Pancreas (tissue), 10 donors: ENCODE measurements at regions not wholly inside any gene's neighbourhood (a gene's known extent, or its start where the extent isn't known, plus 50 kb on each side); places are given as distances from the start of the nearest gene placed in this dataset.

ENCODE experiments used
- ATAC-seq, 4 donors: fragments of 200-7000 bp; cut with Tn5 transposase; one replicate each; pipeline versions ENCODE4 v1.8.0 to v1.9.1; 2020; ENCODE audit warnings: mild to moderate bottlenecking in 4 of 4, moderate library complexity in 4 of 4
- DNase-seq, 6 donors: peaks; one replicate each; pipeline ENCODE4 v3.0.0-alpha.2; 2020
- FAIRE-seq: peaks from 2 replicates; lab custom pipeline; 2012; peaks lifted over from hg19 to GRCh38; lab: Jason Lieb, UNC
- H3K27ac ChIP-seq, 4 donors: fragments of 200-600 bp; sonication (generic); 1 replicate in 3 of 4; 2 replicates in 1 of 4; pipeline versions ENCODE4 v1.5.0 to v1.8.0; 2020
- H3K27me3 ChIP-seq, 4 donors: fragments of 200-600 bp; one replicate each; pipeline ENCODE4 v1.8.0; 2021
- H3K36me3 ChIP-seq, 3 donors: fragments of 200-600 bp; sonication (generic) in 1 of 3; one replicate each; pipeline versions ENCODE4 v1.5.0 to v1.8.0; 2020 to 2021
- H3K4me1 ChIP-seq, 3 donors: fragments of 200-600 bp; one replicate each; pipeline ENCODE4 v1.8.0; 2021
- H3K4me3 ChIP-seq, 4 donors: fragments of 200-600 bp; sonication (generic) in 2 of 4; one replicate each; pipeline versions ENCODE4 v1.5.0 to v1.8.0; 2020 to 2021
- H3K9me3 ChIP-seq, 4 donors: fragments of 200-600 bp; one replicate each; pipeline ENCODE4 v1.8.0; 2021
- CTCF ChIP-seq, 4 donors: fragments of 200-600 bp; sonication (generic) in 3 of 4; IDR thresholded peaks; one replicate each; pipeline versions ENCODE4 v1.5.0 to v1.8.0; 2021; ENCODE audit warnings: antibody characterized with exemption in 4 of 4
- WGBS, 2 donors: extraction: QIAGEN DNeasy Blood & Tissue Kit; methylation state at CpG; one replicate each; pipeline ENCODE4 v1.1.7; 2013; 5-methylcytosine and 5-hydroxymethylcytosine counted together
- intact Hi-C, 3 donors: fragments of 100-400 bp; cut with DNase I; formaldehyde crosslinking; loops; one replicate each; pipeline versions ENCODE4 v1.11.1 to v1.14.2; 2022
- donor health status: healthy with polysubstance abuse.
- donor health status: DM: no; HTN: no; CAD: no; lungs with moderate emphysema.
- donor health status: DM: no; HTN: no; CAD: no.
- donor health status: control.
- donor health status: control.
- donor health status: Bipolar disorder and iron deficiency.
- donor health status: DM: yes; HTN: yes; CAD: no.
- donor health status: DM: no; HTN: no; CAD: no.
- donor health status: DM: no; HTN: no; CAD: no.
- donor health status: DM: yes; HTN: yes; CAD: no.

GRCh38 chr14:98458702-98459101 lies 813.3 kb downstream of the BCL11B start:
- no peak for ATAC-seq

DNA sequence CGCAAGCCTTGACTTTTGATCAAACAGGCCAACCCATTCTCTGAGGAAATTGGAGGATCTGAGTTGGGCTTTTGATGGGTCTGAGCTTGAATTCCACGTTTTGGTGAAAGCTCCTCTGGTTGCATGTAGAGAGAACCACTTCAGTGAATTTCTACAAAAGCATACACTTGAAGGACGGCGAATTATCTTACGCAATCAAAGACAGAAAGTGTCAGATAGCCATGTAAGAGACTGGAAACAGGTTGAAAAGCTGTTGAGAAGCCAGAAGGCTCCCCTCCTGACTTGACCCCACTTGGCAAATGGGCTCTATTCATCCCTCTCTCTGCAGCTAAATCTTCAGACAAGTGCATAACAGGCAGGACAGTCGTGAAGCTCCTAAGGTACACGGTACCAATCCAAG lies 809.1 kb downstream of the BCL11B start:
- 65 to 71% methylated on average over 7 of the region's 7 CpGs for WGBS, 2 donors

More at GRCh38 chr14:98458702-98459101, 813.3 kb downstream of the BCL11B start:
- no peak for DNase-seq
- intact Hi-C loops: no loop called here
- Histone ChIP-seq H3K4me1 (no peaks in the 10 kb centered on the region), H3K9me3 (no peaks in the 10 kb centered on the region), H3K36me3 (no peaks in the 10 kb centered on the region), H3K27me3 (no peaks in the 10 kb centered on the region), H3K27ac (no peak overlapping the region), H3K4me3 (no peak overlapping the region)
- TF ChIP-seq CTCF (IDR thresholded peaks at IDR 0.05): no peak
- no peak for FAIRE-seq

GRCh38 chr14:98466807-98467206 lies 805.2 kb downstream of the BCL11B start:
- Histone ChIP-seq H3K4me3 (no peak overlapping the region), H3K36me3 (no peaks in the 10 kb centered on the region), H3K4me1 (no peaks in the 10 kb centered on the region), H3K27ac (no peak overlapping the region), H3K9me3 (no peaks in the 10 kb centered on the region), H3K27me3 (no peaks in the 10 kb centered on the region)
- WGBS, 2 donors: 74 to 83% methylated on average over 7 of the region's 7 CpGs
- no peak for TF ChIP-seq CTCF (IDR thresholded peaks at IDR 0.05)
- ATAC-seq (no peak), DNase-seq (no peak), FAIRE-seq (no peak)
- intact Hi-C loops: no loop called here

More for the DNA sequence above, 809.1 kb downstream of the BCL11B start:
- intact Hi-C loops: no loop called here
- no peaks in the 10 kb centered on the region for H3K9me3 ChIP-seq
- no peak overlapping the region for H3K4me3 ChIP-seq
- ATAC-seq (no peak), FAIRE-seq (no peak), DNase-seq (no peak)
- no peaks in the 10 kb centered on the region for H3K36me3 ChIP-seq
- no peaks in the 10 kb centered on the region for H3K4me1 ChIP-seq
- no peak for TF ChIP-seq CTCF (IDR thresholded peaks at IDR 0.05)
- no peaks in the 10 kb centered on the region for H3K27me3 ChIP-seq
- no peak overlapping the region for H3K27ac ChIP-seq

- Histone ChIP-seq H3K27ac (no peak overlapping the region), H3K9me3 (no peaks in the 10 kb centered on the region), H3K36me3 (no peaks in the 10 kb centered on the region), H3K4me3 (no peak overlapping the region), H3K4me1 (peaks cover 0 to 3% (median 0%) of the 10 kb centered on the region in 3 donors), H3K27me3 (no peaks in the 10 kb centered on the region)
- DNase-seq (peak in 2 of 6 donors; percentile 10 to 19), FAIRE-seq (no peak), ATAC-seq (peak in 3 of 4 donors; percentile 21 to 67 (median 40))
- intact Hi-C loops: no loop called here
- no peak for TF ChIP-seq CTCF (IDR thresholded peaks at IDR 0.05)
- WGBS, 2 donors: 27 to 33% methylated on average over 4 of the region's 4 CpGs
Observed at GRCh38 chr14:98470663-98471062, 801.3 kb downstream of the BCL11B start.

DNA sequence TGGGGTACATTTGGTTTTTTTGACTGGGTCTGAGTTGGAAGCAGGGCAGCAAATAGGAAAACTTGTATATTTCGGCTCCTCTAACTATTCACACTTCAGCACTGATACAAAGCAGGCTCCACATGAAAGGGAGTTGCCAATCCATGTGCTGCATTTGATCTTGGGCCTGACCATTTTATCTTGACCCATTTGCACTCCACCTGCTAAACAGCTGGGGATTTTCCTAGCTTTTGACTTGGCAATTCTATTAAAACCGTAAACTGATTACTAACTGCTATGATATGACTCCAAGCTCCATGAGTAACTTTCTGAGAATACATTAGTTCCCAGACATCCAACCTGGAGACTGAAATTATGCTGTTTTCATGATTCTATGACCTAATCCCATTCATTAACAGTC lies 797.1 kb downstream of the BCL11B start:
- intact Hi-C loops: no loop called here
- peak in 1 of 6 donors; percentile 27 for DNase-seq
- no peak for TF ChIP-seq CTCF (IDR thresholded peaks at IDR 0.05)
- Histone ChIP-seq H3K9me3 (no peaks in the 10 kb centered on the region), H3K27ac (no peak overlapping the region), H3K36me3 (no peaks in the 10 kb centered on the region), H3K27me3 (no peaks in the 10 kb centered on the region), H3K4me3 (no peak overlapping the region), H3K4me1 (peaks cover 0 to 3% (median 0%) of the 10 kb centered on the region in 3 donors)
- ATAC-seq: peak in 3 of 4 donors; percentile 31 to 76 (median 67)
- no peak for FAIRE-seq
- WGBS, 2 donors: 36% methylated on average over 2 of the region's 2 CpGs
